MCF 10A (cell line): ENCODE measurements at regions not wholly inside any gene's neighbourhood (a gene's known extent, or its start where the extent isn't known, plus 50 kb on each side); places are given as distances from the start of the nearest gene placed in this dataset.

Experiments
- BruUV-seq: library from RNA; stranded (reverse); fragments of 400-500 nt; replicated peaks from 2 replicates; lab custom pipeline; 2021; lab: Mats Ljungman, UMichigan
- CTCF ChIA-PET: fragments of 300-600 bp; sonication (Branson Sonifier 250); formaldehyde crosslinking; extraction: SDS; loops from one replicate; lab custom pipeline; 2021; ENCODE audit warnings: antibody characterized with exemption, inconsistent platforms; lab: Yijun Ruan, JAX
- POLR2A ChIA-PET: fragments of 300-600, 350-650 bp; sonication (Branson Sonifier 250); formaldehyde crosslinking; extraction: SDS; loops from one replicate; lab custom pipeline; 2020; ENCODE audit warnings: antibody characterized with exemption, inconsistent platforms; lab: Yijun Ruan, JAX
- DNase-seq: peaks from one replicate; pipeline ENCODE4 v3.0.0-alpha.2; 2018; ENCODE audit not compliant: unreplicated experiment
- H3K27ac Mint-ChIP-seq: one replicate; pipeline ENCODE4 v1.8.0; 2022; ENCODE audit warnings: mild to moderate bottlenecking, low read depth, mixed read lengths; ENCODE audit not compliant: unreplicated experiment
- H3K27me3 Mint-ChIP-seq: one replicate; pipeline ENCODE4 v1.8.0; 2022; ENCODE audit warnings: mixed read lengths; ENCODE audit not compliant: insufficient read depth, unreplicated experiment
- H3K36me3 Mint-ChIP-seq: one replicate; pipeline ENCODE4 v1.8.0; 2022; ENCODE audit warnings: mild to moderate bottlenecking, moderate library complexity, mixed read lengths; ENCODE audit not compliant: insufficient read depth, unreplicated experiment
- H3K4me1 Mint-ChIP-seq: one replicate; pipeline ENCODE4 v1.8.0; 2022; ENCODE audit warnings: mixed read lengths; ENCODE audit not compliant: insufficient read depth, unreplicated experiment
- H3K4me3 Mint-ChIP-seq: one replicate; pipeline ENCODE4 v1.8.0; 2022; ENCODE audit warnings: mild to moderate bottlenecking, moderate library complexity, mixed read lengths; ENCODE audit not compliant: unreplicated experiment
- H3K9me3 Mint-ChIP-seq: one replicate; pipeline ENCODE4 v1.8.0; 2022; ENCODE audit warnings: mixed read lengths; ENCODE audit not compliant: unreplicated experiment
- intact Hi-C: fragments of 100-400 bp; cut with micrococcal nuclease; formaldehyde crosslinking; loops from 2 replicates; pipeline ENCODE4 v1.14.1; 2022
- TF ChIP-seq, protein P1 (sequence below): fragments of 200-600 bp; IDR thresholded peaks from one replicate; pipeline ENCODE4 v1.8.0; 2022; ENCODE audit warnings: antibody characterized with exemption, mild to moderate bottlenecking; ENCODE audit not compliant: unreplicated experiment

- DNase-seq = no peak
- POLR2A ChIA-PET = interaction anchor here (1.2 kb wide), 1 partner anchor 10 kb away, joined by 3 read pairs; no protein-coding TSS in a partner anchor
- no peak overlapping the region for H3K4me3 Mint-ChIP-seq
- CTCF ChIA-PET = no interaction called here
- no peaks in the 10 kb centered on the region for H3K27me3 Mint-ChIP-seq
- no peaks in the 10 kb centered on the region for H3K36me3 Mint-ChIP-seq
- intact Hi-C loops = no loop called here
- no TSS peak for BruUV-seq
- no peak overlapping the region for H3K27ac Mint-ChIP-seq
- H3K9me3 Mint-ChIP-seq = peaks cover 5% of the 10 kb centered on the region
- no peaks in the 10 kb centered on the region for H3K4me1 Mint-ChIP-seq
- TF ChIP-seq, protein P1, sequence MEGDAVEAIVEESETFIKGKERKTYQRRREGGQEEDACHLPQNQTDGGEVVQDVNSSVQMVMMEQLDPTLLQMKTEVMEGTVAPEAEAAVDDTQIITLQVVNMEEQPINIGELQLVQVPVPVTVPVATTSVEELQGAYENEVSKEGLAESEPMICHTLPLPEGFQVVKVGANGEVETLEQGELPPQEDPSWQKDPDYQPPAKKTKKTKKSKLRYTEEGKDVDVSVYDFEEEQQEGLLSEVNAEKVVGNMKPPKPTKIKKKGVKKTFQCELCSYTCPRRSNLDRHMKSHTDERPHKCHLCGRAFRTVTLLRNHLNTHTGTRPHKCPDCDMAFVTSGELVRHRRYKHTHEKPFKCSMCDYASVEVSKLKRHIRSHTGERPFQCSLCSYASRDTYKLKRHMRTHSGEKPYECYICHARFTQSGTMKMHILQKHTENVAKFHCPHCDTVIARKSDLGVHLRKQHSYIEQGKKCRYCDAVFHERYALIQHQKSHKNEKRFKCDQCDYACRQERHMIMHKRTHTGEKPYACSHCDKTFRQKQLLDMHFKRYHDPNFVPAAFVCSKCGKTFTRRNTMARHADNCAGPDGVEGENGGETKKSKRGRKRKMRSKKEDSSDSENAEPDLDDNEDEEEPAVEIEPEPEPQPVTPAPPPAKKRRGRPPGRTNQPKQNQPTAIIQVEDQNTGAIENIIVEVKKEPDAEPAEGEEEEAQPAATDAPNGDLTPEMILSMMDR = no peak
These were observed 1231.2 kb downstream of the GATA3 start for GRCh38 chr10:9285690-9286089.

GRCh38 chr10:9289811-9290210, 1235.3 kb downstream of the GATA3 start:
- intact Hi-C loops = no loop called here
- Mint-ChIP-seq H3K27me3 (no peaks in the 10 kb centered on the region), H3K27ac (no peak overlapping the region), H3K4me3 (no peak overlapping the region), H3K9me3 (no peaks in the 10 kb centered on the region), H3K36me3 (no peaks in the 10 kb centered on the region), H3K4me1 (no peaks in the 10 kb centered on the region)
- TF ChIP-seq, protein P1 = no peak
- DNase-seq = peak; percentile 42
- ChIA-PET CTCF (no interaction called here), POLR2A (no interaction called here)
- BruUV-seq = no TSS peak

DNA sequence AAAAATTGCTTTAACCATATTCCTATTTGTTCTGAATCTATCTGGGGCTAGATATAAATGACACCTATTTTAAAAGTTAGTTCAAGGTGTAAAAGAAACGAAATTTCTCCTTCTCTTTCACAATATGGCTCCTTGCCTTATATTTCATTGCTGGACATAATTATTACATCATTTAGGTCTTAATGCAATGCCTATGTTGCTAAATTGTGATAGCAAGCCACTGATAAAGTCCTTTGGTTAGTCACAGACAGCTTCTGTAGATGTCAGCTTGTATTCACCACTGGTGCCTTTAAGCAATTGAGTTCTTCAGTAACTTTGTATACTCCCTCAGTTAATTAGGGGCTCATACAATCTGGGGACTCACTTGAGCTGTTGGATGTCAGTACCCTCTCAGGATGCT, 1236.6 kb downstream of the GATA3 start:
- TF ChIP-seq, protein P1 = no peak
- no peak overlapping the region for H3K4me3 Mint-ChIP-seq
- H3K27me3 Mint-ChIP-seq = no peaks in the 10 kb centered on the region
- no TSS peak for BruUV-seq
- ChIA-PET CTCF (no interaction called here), POLR2A (no interaction called here)
- H3K4me1 Mint-ChIP-seq = no peaks in the 10 kb centered on the region
- no peak overlapping the region for H3K27ac Mint-ChIP-seq
- no peaks in the 10 kb centered on the region for H3K36me3 Mint-ChIP-seq
- intact Hi-C loops = no loop called here
- DNase-seq = peak; percentile 17
- H3K9me3 Mint-ChIP-seq = no peaks in the 10 kb centered on the region

- TF ChIP-seq, protein P1 = no peak
- no peak for DNase-seq
- H3K27me3 Mint-ChIP-seq = no peaks in the 10 kb centered on the region
- ChIA-PET CTCF (interaction anchor here (0.7 to 0.8 kb wide), 2 partner anchors 8 to 12 kb away, joined by 3 to 5 read pairs; no protein-coding TSS in a partner anchor), POLR2A (interaction anchor here (0.6 kb wide), 1 partner anchor 64 kb away, joined by 3 read pairs; no protein-coding TSS in a partner anchor)
- H3K36me3 Mint-ChIP-seq = no peaks in the 10 kb centered on the region
- intact Hi-C loops = no loop called here
- BruUV-seq = no TSS peak
- no peaks in the 10 kb centered on the region for H3K9me3 Mint-ChIP-seq
- no peak overlapping the region for H3K4me3 Mint-ChIP-seq
- H3K4me1 Mint-ChIP-seq = no peaks in the 10 kb centered on the region
- H3K27ac Mint-ChIP-seq = no peak overlapping the region
These were observed 1239.7 kb downstream of the GATA3 start for GRCh38 chr10:9294132-9294663.
